HG03045 (cell line): ENCODE measurements at regions not wholly inside any gene's neighbourhood (a gene's known extent, or its start where the extent isn't known, plus 50 kb on each side); places are given as distances from the start of the nearest gene placed in this dataset.
A peak's percentile ranks its signal among the peaks of the same experiment; 100 is the strongest.
"Not testable (repeated sequence)": the region's sequence is repeated elsewhere in the genome, so short reads cannot be mapped to it uniquely, and the experiment has no call there.

ENCODE experiments used
- ATAC-seq: cut with Tn5 transposase; IDR thresholded peaks from one replicate; pipeline ENCODE4 v1.9.1; 2021; ENCODE audit warnings: mild to moderate bottlenecking, moderate library complexity; ENCODE audit not compliant: unreplicated experiment

- no peak for ATAC-seq
Measured at GRCh38 chr13:95388420-95389079, 87.3 kb upstream of the ABCC4 start.

GRCh38 chr13:95391362-95391761 is 90.1 kb upstream of the ABCC4 start:
- ATAC-seq, result no peak

DNA sequence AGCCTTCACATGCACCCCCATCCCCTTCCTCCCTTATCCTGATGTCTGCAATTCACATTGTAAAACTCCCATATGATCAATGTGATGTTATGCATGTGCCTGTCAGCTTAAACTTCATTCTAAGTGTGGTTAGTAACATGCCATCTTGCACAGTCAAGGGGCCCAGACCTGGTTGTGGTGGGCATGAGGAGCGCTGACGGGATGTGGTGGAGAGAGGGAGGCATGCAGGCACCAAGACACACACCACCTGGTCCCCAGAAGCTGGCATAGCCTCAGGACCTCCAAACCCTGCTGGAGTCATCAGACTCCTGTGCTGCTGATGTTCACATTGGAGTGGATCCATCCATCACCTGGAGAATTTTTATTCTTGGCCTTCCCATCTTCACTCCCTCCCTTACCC is 90.5 kb upstream of the ABCC4 start:
- ATAC-seq, result no peak

- ATAC-seq, result no peak
Measured at GRCh38 chr13:95392597-95392996, 91.3 kb upstream of the ABCC4 start.

DNA sequence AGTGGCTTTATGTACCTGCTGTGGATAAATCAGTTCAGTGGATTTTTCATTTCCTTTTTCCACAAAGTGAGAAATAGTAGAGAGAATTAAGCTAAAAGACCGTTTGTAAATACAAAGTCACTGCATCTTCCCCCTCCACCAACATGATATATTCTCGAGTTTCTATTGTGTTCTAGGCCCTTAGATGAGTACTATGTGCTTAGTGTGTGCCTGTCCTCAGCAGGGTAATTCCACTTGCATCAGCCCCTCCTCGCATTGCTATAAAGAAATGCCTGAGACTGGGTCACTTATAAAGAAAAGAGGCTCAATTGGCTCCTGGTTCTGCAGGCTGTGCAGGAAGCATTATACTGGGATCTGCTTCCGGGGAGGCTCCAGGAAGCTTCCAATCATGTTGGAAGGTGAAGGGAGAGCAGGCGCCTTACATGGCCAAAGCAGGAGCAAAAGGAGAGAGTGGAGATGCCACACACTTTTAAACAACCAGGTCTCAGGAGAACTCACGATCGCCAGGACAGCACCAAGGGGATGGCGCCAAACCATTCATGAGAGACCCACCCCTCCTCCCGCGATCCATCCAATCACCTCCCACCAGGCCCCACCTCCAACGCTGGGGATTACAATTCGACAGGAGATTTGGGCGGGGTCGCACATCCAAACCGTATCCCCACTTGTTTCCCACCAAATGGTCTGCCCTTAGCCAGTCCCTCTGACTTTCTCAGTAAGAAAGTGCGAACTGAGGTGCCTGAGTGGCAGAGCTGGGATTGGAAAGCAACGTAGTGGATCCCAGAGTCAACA is 102.3 kb upstream of the ABCC4 start:
- peak; percentile 27 for ATAC-seq

- ATAC-seq, result peak; percentile 89
Measured at GRCh38 chr13:95404141-95404882, 103.1 kb upstream of the ABCC4 start.

- ATAC-seq, result no peak
Measured at GRCh38 chr13:95406176-95406575, 104.9 kb upstream of the ABCC4 start.

DNA sequence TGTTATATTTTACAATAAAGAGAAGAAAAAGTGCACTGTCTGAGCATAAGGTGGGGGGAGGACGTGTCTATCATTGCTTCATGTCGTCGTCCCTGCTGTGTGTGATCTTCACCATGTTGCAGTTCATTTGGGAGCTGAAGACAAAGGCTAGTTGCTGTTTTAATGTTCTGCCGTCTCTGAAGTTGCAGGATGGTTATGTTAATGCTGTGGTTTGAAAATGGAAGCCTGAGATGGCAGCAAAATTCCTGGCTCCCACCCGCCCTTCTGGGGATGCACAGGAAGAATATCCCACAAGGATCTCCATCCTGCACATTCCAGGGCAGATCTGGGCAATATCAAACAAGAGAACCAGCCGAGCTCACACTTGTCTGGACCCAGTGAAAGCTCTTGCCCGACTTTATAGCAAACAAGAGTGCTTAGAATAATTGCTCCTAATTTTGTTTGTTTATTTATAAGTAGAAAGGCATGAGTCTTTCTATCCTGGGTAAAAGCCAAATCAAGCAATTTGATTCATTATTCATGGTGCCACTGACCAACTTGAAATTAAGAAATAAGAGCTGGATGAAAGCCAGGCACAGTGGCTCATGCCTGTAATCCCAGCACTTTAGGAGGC is 110.3 kb upstream of the ABCC4 start:
- ATAC-seq, result no peak

DNA sequence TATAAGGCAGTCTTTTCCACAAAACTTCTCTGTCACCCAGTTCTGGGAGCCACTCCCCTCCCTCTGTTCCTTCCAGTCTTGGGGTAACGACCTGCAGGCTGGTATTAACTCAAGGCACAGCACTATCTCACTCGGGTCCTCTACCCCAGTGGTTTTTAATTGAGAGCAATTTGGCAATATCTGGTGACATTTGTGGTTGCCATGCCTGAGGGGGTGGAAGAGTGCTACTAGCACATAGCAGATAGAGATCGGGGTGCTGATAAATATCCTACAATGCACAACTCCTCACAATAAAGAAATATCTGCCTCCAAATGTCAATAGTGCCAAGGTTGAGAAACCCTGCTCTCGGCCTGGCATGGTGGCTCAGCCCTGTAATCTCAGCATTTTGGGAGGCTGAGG is 117.7 kb upstream of the ABCC4 start:
- ATAC-seq, result no peak

DNA sequence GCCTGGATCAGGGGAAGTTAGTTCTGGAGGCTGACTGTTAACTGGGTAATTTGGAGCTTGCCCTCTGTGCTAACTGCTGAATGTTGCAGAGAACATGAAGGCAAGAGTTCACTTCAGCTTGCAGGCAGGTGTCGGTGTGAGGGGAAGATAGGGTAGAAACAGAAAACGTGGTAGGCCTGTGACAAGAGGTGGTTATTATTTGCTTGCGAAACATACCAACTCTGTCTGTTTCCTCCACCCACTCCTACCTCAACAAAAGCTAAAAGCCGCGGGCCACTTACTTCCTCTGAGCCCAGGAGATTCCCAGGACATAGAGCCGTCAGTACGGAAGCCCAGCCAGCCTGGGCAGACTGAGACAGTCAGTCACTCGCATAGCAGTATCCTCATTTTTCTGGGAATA is 119.2 kb upstream of the ABCC4 start:
- no peak for ATAC-seq

- ATAC-seq, result no peak
Measured at GRCh38 chr13:95426631-95427030, 125.4 kb upstream of the ABCC4 start.

GRCh38 chr13:95430525-95430924 is 122.0 kb upstream of the CLDN10 start:
- not testable (repeated sequence) for ATAC-seq

GRCh38 chr13:95432141-95432540 is 120.4 kb upstream of the CLDN10 start:
- no peak for ATAC-seq

- ATAC-seq, result no peak
Measured at GRCh38 chr13:95433537-95433936, 119.0 kb upstream of the CLDN10 start.

DNA sequence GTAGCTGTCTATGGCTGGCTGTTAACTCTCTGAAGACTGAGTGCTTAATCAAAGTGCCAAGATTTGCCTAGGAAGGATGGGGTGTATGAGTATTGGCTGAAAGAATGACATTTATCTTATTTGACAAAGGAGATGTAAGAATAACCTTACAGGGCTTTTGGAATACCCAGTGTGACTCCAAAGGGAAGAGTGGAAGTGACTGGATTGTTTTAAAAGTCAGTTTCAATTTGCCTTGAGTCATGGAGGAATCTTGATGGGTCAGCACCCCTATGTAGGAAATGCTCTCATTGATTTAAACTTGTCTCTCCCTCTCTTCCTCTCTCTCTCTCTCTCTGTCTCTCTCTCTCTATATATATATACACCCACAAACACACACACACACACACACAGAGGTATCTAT is 118.4 kb upstream of the CLDN10 start:
- ATAC-seq, result no peak

GRCh38 chr13:95437561-95437960 is 115.0 kb upstream of the CLDN10 start:
- no peak for ATAC-seq

GRCh38 chr13:95438297-95438696 is 114.2 kb upstream of the CLDN10 start:
- ATAC-seq, result no peak

DNA sequence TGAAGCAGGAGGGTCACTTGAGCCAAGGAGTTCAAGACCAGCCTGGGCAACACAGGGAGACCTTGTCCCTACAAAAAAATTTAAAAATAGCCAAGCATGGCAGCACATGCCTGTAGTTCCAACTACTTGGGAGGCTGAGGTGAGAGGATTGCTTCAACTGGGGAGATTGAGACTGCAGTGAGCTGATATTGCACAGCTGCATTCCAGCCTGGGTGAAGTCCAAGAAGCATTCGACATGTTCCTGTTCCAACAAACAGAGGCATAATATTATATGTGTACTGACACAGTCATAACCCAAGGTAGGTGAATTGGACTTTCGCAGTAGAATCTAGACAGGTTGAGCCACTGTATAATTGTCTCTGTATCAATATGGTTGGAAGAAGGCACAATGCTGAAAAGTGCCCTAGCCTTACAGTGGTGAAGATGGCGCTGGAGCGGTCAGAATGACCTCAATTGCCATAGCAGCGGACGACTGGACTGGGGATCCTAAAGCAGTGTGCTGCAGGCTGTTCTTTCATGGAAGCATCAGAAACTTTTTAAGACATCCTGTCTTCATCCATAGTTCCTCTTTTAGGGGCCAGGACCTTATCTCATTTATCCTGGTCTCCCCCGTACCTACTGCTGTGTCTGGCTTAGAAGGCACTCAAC is 112.0 kb upstream of the CLDN10 start:
- no peak for ATAC-seq

DNA sequence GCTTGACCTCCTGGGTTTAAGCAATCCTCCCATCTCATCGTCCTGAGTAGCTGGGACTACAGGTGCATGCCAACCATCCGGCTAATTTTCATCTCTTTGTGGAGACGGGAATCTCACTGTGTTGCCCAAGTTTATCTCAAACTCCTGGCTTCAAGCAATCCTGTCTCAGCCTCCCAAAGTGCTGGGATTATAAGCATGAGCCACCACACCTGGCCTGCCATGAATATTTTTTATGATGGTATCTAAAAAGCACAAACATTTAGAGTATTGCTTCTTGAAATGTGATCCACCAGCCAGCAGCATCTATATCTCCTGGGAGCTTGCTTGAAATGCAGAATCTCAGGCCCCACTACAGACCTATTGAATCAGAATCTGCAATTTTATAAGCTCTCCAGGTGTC is 111.2 kb upstream of the CLDN10 start:
- ATAC-seq, result no peak

GRCh38 chr13:95444006-95444730 is 108.4 kb upstream of the CLDN10 start:
- ATAC-seq, result no peak
